ENCODE measurements at regions not wholly inside any gene's neighbourhood (a gene's known extent, or its start where the extent isn't known, plus 50 kb on each side); places are given as distances from the start of the nearest gene placed in this dataset.
A peak's percentile ranks its signal among the peaks of the same experiment; 100 is the strongest.
"Not testable (repeated sequence)": the region's sequence is repeated elsewhere in the genome, so short reads cannot be mapped to it uniquely, and the experiment has no call there.

DNA sequence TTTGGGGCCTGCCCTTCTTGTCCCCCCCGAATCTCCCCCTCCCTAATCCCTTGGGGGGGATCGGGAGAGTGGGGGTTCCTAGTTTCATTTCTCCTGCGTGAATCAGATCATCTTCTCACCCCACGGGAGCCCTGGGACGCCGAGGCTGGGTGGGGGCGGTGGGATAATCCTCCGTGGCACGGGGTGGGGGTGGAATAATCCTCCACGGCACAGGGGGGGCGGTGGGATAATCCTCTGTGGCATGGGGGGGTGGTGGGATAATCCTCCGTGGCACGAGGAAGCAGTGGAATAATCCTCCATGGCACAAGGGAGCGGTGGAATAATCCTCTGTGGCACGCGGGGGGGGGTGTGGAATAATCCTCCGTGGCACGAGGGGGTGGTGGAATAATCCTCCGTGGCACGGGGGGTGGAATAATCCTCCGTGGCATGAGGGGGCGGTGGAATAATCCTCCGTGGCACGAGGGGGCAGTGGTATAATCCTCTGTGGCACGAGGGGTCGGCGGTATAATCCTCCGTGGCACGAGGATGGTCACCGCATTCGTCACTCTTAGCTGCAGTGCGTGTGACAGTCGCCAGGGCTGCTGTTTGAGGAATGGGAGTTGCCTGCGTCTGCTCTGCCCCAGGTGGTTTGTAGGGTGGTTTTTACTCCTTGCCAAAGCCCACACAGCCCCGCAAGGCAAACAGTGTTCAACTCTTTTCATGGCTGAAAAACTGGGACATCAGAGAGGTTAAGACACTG, 156.9 kb downstream of the LAT start:
- no peaks in the 10 kb centered on the region for H3K9me3 Mint-ChIP-seq
- no peaks in the 10 kb centered on the region for H3K9me3 ChIP-seq (ENCODE audit: control insufficient read depth, insufficient read depth, low read length)
- H3K36me3 Mint-ChIP-seq, result no peaks in the 10 kb centered on the region
- TF ChIP-seq, protein P1, sequence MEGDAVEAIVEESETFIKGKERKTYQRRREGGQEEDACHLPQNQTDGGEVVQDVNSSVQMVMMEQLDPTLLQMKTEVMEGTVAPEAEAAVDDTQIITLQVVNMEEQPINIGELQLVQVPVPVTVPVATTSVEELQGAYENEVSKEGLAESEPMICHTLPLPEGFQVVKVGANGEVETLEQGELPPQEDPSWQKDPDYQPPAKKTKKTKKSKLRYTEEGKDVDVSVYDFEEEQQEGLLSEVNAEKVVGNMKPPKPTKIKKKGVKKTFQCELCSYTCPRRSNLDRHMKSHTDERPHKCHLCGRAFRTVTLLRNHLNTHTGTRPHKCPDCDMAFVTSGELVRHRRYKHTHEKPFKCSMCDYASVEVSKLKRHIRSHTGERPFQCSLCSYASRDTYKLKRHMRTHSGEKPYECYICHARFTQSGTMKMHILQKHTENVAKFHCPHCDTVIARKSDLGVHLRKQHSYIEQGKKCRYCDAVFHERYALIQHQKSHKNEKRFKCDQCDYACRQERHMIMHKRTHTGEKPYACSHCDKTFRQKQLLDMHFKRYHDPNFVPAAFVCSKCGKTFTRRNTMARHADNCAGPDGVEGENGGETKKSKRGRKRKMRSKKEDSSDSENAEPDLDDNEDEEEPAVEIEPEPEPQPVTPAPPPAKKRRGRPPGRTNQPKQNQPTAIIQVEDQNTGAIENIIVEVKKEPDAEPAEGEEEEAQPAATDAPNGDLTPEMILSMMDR (IDR thresholded peaks at IDR 0.05), result no peak
- intact Hi-C loops (cut with micrococcal nuclease), result no loop called here
- H3K27ac Mint-ChIP-seq, result peak overlapping the region; percentile 53 to 72
- no peaks in the 10 kb centered on the region for H3K27me3 Mint-ChIP-seq (ENCODE audit: low read depth in 2 of 2)
- no peak overlapping the region for H3K27ac ChIP-seq (ENCODE audit: low read length)
- peaks cover 1% of the 10 kb centered on the region for H3K36me3 ChIP-seq (ENCODE audit: control insufficient read depth, insufficient read depth, low read length)
- no peaks in the 10 kb centered on the region for H3K27me3 ChIP-seq (ENCODE audit: control insufficient read depth, insufficient read depth, low read length)
- WGBS (ENCODE audit: insufficient coverage), result 85% methylated on average over 28 of the region's 35 CpGs
- peaks cover 12% of the 10 kb centered on the region for H3K4me1 ChIP-seq (ENCODE audit: control insufficient read depth, insufficient read depth, low read length)
- H3K4me3 ChIP-seq (ENCODE audit: low read length), result no peak overlapping the region
- peaks cover 28 to 35% of the 10 kb centered on the region in 2 donors for H3K4me1 Mint-ChIP-seq
- H3K4me3 Mint-ChIP-seq, result no peak overlapping the region
- DNase-seq (no peak), ATAC-seq (no peak)

DNA sequence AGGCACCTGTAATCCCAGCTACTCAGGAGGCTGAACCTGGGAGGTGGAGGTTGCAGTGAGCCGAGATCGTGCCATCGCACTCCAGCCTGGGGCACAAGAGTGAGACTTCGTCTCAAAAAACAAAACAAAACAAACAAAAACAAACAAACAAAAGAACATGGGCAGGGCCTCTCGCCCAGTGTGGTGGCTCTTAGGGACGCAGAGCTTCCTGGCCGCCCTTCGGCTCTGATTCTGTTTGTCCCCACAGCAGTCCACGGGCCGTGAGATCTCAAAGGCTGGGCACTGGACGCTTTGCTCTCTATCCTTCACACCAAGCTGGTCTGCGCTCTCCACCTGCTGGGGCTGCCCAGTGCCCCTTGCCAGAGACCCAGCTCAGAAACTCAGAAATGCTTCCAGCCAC, 156.3 kb downstream of the LAT start:
- intact Hi-C loops (cut with micrococcal nuclease); H3K9me3 ChIP-seq (ENCODE audit: control insufficient read depth, insufficient read depth, low read length); H3K36me3 Mint-ChIP-seq; DNase-seq; H3K4me3 Mint-ChIP-seq; ATAC-seq; H3K27me3 ChIP-seq (ENCODE audit: control insufficient read depth, insufficient read depth, low read length); H3K9me3 Mint-ChIP-seq; H3K4me3 ChIP-seq (ENCODE audit: low read length); H3K36me3 ChIP-seq (ENCODE audit: control insufficient read depth, insufficient read depth, low read length); H3K27me3 Mint-ChIP-seq (ENCODE audit: low read depth in 2 of 2); H3K27ac ChIP-seq (ENCODE audit: low read length): not testable (repeated sequence)
- peaks cover 18% of the 10 kb centered on the region for H3K4me1 ChIP-seq (ENCODE audit: control insufficient read depth, insufficient read depth, low read length)
- Mint-ChIP-seq H3K27ac (peak overlapping the region in 1 of 2 donors; percentile 24), H3K4me1 (peaks cover 33 to 34% of the 10 kb centered on the region in 2 donors)
- 94% methylated on average over 12 of the region's 12 CpGs for WGBS (ENCODE audit: insufficient coverage)

DNA sequence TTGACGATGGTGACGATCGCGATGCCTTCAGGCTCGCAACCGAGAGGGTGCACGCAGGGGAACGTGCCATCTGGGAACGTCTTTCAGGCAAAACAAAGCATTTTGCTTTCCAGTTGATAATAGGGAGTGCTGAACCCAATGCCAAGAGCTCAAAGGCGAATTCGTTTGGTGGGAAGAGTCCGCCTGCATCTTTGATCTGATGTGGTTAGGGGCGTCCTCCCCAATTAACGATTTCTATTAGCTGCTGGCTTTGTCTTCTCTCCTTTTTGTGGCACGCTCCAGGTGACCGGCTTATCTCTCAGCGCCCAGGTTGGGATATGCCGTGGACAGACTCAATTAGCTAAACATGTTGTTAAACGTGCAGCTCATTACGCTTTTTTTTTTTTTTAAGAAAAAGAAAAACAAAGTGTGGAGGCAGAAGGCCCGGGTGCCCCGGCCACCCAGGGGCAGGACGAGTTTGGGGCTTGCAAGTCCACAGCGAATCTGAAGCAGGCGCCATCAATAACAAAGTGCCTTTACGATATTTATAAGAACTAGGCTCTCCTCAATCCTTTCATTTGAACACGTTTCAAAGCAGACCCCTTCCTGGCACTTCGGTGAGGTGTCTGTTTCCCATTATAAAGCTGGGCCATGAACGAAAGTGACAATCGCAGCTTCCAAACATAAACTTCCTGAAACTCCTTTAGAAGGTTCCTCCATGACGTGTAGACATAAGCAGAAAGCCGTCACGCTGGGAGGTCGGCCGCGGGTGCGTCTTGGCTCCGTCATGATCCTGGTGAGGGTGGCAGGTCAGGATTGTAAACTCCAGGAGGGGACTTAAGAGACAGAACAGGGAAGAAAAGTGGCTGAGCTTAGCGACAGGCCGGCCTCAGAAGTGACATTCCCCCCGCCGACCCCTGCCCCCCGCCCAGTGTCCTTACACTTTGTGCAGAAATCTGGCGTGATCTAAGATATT, 155.3 kb downstream of the LAT start:
- WGBS (ENCODE audit: insufficient coverage), result 91% methylated on average over 39 of the region's 44 CpGs

DNA sequence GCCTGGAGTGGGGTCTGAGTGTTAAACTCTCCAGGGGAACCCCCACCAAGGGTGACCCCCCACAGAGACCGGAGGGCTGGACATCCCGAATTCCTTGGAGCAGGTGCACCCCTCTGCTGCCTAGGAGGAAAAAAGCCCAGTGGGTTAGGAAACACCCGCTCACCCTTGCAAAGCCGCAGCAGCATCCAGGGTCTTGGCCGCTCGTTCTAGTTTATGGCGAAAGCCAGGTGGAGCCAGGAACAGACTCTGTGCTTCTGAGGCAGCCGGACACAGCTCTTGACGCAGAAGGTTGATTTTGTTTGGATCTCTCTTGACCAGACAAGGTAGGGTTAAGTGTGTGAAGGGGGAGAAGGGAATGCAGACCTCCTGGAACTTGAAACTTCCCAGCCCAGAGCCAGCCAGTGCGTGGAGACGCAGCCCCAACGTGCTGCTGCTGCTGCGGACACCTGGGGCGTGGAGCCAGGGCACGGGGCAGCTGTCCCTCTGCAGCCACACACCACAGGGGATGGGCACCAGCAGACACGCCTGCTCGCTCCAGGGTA, 154.5 kb downstream of the LAT start:
- Mint-ChIP-seq H3K36me3 (no peaks in the 10 kb centered on the region), H3K4me3 (no peak overlapping the region), H3K9me3 (no peaks in the 10 kb centered on the region), H3K27me3 (ENCODE audit: low read depth in 2 of 2) (no peaks in the 10 kb centered on the region), H3K4me1 (peaks cover 20 to 26% of the 10 kb centered on the region in 2 donors), H3K27ac (no peak overlapping the region)
- Histone ChIP-seq H3K9me3 (ENCODE audit: control insufficient read depth, insufficient read depth, low read length) (no peaks in the 10 kb centered on the region), H3K36me3 (ENCODE audit: control insufficient read depth, insufficient read depth, low read length) (peaks cover 1% of the 10 kb centered on the region), H3K27me3 (ENCODE audit: control insufficient read depth, insufficient read depth, low read length) (no peaks in the 10 kb centered on the region), H3K4me1 (ENCODE audit: control insufficient read depth, insufficient read depth, low read length) (peaks cover 29% of the 10 kb centered on the region), H3K4me3 (ENCODE audit: low read length) (no peak overlapping the region), H3K27ac (ENCODE audit: low read length) (no peak overlapping the region)
- intact Hi-C loops (cut with micrococcal nuclease), result no loop called here
- ATAC-seq (no peak), DNase-seq (no peak)
- TF ChIP-seq, protein P1 (IDR thresholded peaks at IDR 0.05), result no peak
- WGBS (ENCODE audit: insufficient coverage), result 92% methylated on average over 15 of the region's 17 CpGs

More for the DNA sequence above, 155.3 kb downstream of the LAT start:
- H3K27ac ChIP-seq (ENCODE audit: low read length); intact Hi-C loops (cut with micrococcal nuclease); ATAC-seq; DNase-seq; H3K36me3 Mint-ChIP-seq; H3K36me3 ChIP-seq (ENCODE audit: control insufficient read depth, insufficient read depth, low read length); H3K4me3 ChIP-seq (ENCODE audit: low read length); H3K9me3 ChIP-seq (ENCODE audit: control insufficient read depth, insufficient read depth, low read length); H3K9me3 Mint-ChIP-seq; H3K27me3 ChIP-seq (ENCODE audit: control insufficient read depth, insufficient read depth, low read length); H3K27me3 Mint-ChIP-seq (ENCODE audit: low read depth in 2 of 2); H3K4me3 Mint-ChIP-seq: not testable (repeated sequence)
- Mint-ChIP-seq H3K27ac (peak overlapping the region; percentile 24 to 43), H3K4me1 (peaks cover 27 to 29% of the 10 kb centered on the region in 2 donors)
- H3K4me1 ChIP-seq (ENCODE audit: control insufficient read depth, insufficient read depth, low read length), result peaks cover 27% of the 10 kb centered on the region

DNA sequence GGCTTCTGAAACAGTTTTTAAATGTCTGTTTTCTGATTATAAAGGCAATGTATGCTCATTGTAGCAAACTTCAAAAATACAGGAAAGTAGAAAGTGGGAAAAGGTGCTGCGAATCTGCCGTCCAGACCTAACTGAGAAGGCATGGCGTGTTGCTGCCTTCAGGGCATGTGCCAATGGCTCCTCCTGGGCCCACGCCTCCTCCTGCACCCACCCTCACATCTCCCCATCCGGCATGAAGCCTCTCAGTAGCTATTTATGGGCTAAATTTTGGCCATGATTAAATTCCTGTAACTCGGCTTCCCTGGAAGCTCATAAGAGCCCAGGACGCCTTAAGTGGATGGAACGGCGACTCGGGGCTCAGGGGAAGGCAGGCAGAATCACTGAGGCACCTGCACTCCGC, 153.8 kb downstream of the LAT start:
- ATAC-seq; H3K36me3 Mint-ChIP-seq; H3K27me3 ChIP-seq (ENCODE audit: control insufficient read depth, insufficient read depth, low read length); H3K36me3 ChIP-seq (ENCODE audit: control insufficient read depth, insufficient read depth, low read length); H3K27me3 Mint-ChIP-seq (ENCODE audit: low read depth in 2 of 2); H3K4me3 ChIP-seq (ENCODE audit: low read length); H3K4me3 Mint-ChIP-seq; H3K27ac ChIP-seq (ENCODE audit: low read length); intact Hi-C loops (cut with micrococcal nuclease); H3K9me3 ChIP-seq (ENCODE audit: control insufficient read depth, insufficient read depth, low read length); DNase-seq; H3K9me3 Mint-ChIP-seq; H3K27ac Mint-ChIP-seq: not testable (repeated sequence)
- 90% methylated on average over 11 of the region's 11 CpGs for WGBS (ENCODE audit: insufficient coverage)
- peaks cover 25% of the 10 kb centered on the region for H3K4me1 ChIP-seq (ENCODE audit: control insufficient read depth, insufficient read depth, low read length)
- H3K4me1 Mint-ChIP-seq, result peaks cover 18 to 24% of the 10 kb centered on the region in 2 donors

DNA sequence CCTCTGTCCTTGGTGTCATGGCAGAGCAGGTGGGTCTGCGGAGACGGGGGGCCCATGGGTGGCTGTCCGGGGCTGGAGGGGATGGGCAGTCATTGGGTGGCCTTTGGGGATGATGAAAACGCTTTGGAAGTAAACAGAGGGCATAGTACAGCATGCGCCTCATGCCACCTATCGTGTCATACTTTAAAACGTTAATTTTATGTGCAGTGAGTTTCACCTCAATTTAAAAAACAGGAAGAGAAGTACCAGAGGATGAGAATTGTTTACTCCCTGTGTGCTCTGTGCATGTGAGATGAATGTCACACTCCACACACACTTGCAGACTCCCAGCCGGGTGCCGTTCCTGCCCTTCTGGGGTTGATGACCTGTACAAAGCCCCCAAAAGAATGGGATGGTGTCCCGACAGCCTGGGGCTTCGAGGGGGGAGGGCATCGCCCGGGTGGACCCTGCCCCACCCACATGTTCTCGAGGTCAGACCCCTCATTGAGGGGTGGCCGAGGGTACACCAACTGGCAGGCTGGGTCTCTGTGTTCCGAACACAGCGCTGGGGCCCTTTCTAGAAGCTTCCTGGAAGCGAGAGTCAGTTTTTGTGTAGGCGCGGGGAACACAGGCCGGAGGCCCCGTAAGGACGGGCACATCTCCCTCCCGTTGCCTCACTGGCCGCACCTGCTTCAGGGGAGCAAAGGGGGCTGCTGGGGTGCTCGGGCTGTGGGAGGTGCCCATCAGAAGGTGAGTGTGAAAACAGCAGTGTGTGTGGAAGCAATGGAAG, 153.2 kb downstream of the LAT start:
- H3K4me3 ChIP-seq (ENCODE audit: low read length); H3K9me3 ChIP-seq (ENCODE audit: control insufficient read depth, insufficient read depth, low read length); H3K27ac Mint-ChIP-seq; intact Hi-C loops (cut with micrococcal nuclease); H3K4me3 Mint-ChIP-seq; H3K36me3 Mint-ChIP-seq; H3K27me3 ChIP-seq (ENCODE audit: control insufficient read depth, insufficient read depth, low read length); H3K27me3 Mint-ChIP-seq (ENCODE audit: low read depth in 2 of 2); DNase-seq; H3K27ac ChIP-seq (ENCODE audit: low read length); H3K36me3 ChIP-seq (ENCODE audit: control insufficient read depth, insufficient read depth, low read length); H3K9me3 Mint-ChIP-seq; ATAC-seq: not testable (repeated sequence)
- H3K4me1 ChIP-seq (ENCODE audit: control insufficient read depth, insufficient read depth, low read length), result peaks cover 24% of the 10 kb centered on the region
- peaks cover 18 to 24% of the 10 kb centered on the region in 2 donors for H3K4me1 Mint-ChIP-seq
- 96% methylated on average over 26 of the region's 26 CpGs for WGBS (ENCODE audit: insufficient coverage)
